ENCODE measurements at regions not wholly inside any gene's neighbourhood (a gene's known extent, or its start where the extent isn't known, plus 50 kb on each side); places are given as distances from the start of the nearest gene placed in this dataset.

- DNase-seq (ENCODE audit: low read depth, low spot score) = no peak
- H3K4me3 ChIP-seq (ENCODE audit: low read length) = no peak overlapping the region
These were observed 70.6 kb upstream of the PRICKLE1 start for GRCh38 chr12:42660117-42660516.

GRCh38 chr12:42652048-42652447 is 62.5 kb upstream of the PRICKLE1 start:
- no peak overlapping the region for H3K4me3 ChIP-seq (ENCODE audit: low read length)
- no peak for DNase-seq (ENCODE audit: low read depth, low spot score)

- H3K4me3 ChIP-seq (ENCODE audit: low read length) = no peak overlapping the region
- no peak for DNase-seq (ENCODE audit: low read depth, low spot score)
These were observed 58.5 kb upstream of the PRICKLE1 start for GRCh38 chr12:42648061-42648460.

GRCh38 chr12:42643881-42644579 is 54.5 kb upstream of the PRICKLE1 start:
- DNase-seq (ENCODE audit: low read depth, low spot score) = no peak
- no peak overlapping the region for H3K4me3 ChIP-seq (ENCODE audit: low read length)

GRCh38 chr12:42641221-42641885 is 51.8 kb upstream of the PRICKLE1 start:
- no peak overlapping the region for H3K4me3 ChIP-seq (ENCODE audit: low read length)
- DNase-seq (ENCODE audit: low read depth, low spot score) = no peak

- no peak for DNase-seq (ENCODE audit: low read depth, low spot score)
- H3K4me3 ChIP-seq (ENCODE audit: low read length) = no peak overlapping the region
These were observed 50.8 kb upstream of the PRICKLE1 start for GRCh38 chr12:42640391-42640790.

- H3K4me3 ChIP-seq (ENCODE audit: low read length) = no peak overlapping the region
- no peak for DNase-seq (ENCODE audit: low read depth, low spot score)
These were observed 50.0 kb upstream of the PRICKLE1 start for GRCh38 chr12:42639556-42639955.
